MV-4-11 (cell line): ENCODE measurements at regions not wholly inside any gene's neighbourhood (a gene's known extent, or its start where the extent isn't known, plus 50 kb on each side); places are given as distances from the start of the nearest gene placed in this dataset.
"Not testable (repeated sequence)": the region's sequence is repeated elsewhere in the genome, so short reads cannot be mapped to it uniquely, and the experiment has no call there.

Experiments used
- DNase-seq: peaks from one replicate; lab custom pipeline; 2025; lab: John Stamatoyannopoulos, UW

DNA sequence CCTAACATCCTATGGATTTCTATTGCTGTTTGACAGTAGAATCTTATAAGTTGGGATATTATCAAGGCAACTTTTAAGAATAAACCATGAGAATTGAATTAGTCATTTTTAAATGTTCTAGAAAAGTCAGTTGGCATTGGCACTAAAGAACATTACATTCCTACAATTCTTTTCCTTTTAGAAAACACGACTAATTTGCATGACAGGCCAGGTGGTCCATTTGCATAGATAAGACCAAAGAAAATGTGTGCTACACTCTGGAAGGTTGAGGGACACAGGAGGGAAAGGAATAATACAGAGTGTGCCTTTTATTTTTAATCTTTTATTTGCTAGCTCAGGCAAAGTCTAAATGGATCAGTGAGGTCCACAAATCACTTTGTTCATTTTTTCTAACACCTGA lies 962.3 kb downstream of the EPHA3 start:
- DNase-seq, result no peak

DNA sequence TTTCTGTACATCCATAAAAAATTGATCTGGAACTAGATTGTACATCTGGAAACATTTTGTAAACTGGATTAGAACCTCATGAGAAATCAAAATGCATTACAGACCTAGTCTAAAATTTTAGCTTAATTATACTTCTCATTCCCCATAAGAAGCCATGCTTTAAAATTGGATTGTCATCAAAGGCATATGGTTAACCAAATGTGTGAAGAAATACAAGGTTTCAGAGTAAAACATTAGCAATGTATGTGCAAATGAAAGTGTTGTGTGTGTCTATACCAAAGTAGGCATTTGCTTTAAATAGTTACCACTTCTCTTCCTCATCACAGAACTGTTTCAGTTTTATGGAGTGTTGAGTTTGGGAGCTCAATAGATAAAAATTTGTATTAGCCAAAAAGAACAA lies 968.7 kb downstream of the EPHA3 start:
- DNase-seq, result no peak

DNA sequence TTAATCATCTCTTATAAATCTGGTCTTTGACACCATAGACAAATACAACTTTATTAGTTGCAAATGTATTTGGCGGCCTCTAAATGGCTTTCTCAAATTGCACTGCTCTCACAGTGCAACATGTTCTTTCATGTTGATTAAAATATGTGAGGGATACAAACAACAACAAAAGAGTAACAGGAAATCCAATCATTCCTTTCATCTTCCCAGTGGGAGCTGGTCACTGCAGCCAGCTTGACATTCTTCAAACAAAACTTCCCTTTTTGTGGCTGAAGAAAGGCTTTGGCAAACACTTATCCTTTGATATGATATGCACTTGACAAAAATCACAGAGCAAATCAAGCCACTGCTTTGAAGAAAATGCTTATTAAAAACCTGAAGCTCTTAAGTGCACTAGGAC lies 973.6 kb downstream of the EPHA3 start:
- DNase-seq, result no peak

DNA sequence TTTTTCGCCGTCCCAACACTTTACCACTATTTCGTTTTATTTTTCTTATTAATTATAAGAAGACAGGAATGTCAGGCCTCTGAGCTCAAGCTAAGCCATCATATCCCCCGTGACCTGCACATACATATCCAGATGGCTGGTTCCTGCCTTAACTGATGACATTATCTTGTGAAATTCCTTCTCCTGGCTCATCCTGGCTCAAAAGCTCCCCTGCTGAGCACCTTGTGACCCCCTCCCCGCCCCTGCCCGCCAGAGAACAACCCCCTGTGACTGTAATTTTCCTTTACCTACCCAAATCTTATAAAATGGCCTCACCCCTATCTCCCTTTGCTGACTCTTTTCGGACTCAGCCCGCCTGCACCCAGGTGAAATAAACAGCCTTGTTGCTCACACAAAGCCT lies 978.9 kb downstream of the EPHA3 start:
- not testable (repeated sequence) for DNase-seq

DNA sequence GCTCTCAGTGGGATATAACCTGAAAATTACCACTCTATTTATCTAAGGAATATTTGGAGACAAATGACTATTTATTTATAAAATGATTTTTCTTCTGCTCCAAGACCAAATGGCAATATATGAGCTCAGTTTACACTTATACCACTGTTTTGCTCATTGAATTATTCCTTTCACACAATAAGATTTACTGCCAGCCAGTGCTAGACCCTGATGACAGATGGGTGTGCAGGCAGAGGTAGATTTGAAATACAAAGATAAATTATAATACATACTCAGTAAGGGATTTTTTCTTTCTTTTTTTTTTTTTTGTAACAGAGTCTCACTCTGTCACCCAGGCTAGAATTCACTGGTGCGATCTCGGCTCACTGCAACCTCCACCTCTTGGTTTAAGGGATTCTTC lies 980.3 kb downstream of the EPHA3 start:
- DNase-seq, result no peak

DNA sequence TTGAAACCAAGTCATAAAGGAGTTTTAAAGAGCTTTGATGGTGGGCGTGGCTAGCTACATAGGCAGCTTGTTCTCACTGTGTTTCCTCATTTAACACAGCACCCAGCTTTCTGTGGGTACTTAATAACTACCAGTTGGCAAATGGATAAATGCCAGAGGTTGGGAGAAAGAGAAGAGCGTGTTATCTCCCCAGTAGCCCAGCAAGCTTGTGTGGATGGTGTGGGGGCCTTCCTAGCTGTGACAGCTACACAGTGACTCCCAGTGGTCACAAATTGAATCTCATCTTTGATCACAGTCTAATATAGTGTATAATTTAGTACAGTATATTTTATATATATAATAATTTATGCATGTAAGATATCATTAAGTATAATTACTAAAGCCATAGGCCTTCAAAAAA lies 984.1 kb downstream of the EPHA3 start:
- DNase-seq, result peak; percentile 18

DNA sequence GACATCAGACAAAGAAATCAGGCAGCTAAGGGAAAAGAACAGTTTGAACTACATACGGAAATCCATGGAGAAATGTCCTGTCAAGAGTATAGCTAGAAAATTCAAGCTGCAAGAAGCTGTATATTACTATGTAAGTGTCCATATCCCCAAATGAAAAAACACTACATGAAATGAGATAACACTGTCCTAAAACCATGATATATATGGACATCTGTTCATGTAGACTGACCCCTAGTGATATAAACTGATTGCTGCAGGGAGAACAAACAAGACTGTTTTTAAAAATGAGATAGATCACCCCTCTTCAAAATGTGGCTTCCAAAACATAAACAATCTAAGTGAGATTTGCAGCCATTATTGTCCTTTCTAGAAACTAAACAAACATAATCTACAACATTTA lies 985.6 kb downstream of the EPHA3 start:
- peak; percentile 21 for DNase-seq

DNA sequence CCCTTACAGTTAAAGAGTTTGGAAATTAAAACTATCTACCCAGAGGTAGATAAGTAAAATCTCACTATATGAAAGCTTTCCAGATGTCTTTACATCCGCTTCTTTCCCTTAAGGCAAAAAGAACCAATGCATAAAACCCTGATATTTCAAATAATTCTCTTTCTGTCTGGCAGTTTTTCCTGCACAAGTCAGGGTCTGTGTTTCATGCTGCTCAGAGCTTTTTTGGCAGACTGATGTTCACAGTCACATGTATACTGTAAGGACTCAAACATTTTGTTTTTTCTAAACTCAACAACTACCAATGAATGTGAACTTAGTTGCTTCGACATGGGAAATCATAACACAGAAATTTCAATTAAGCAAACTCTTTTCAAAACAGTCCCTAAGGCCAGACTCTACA lies 988.4 kb downstream of the EPHA3 start:
- DNase-seq, result no peak

DNA sequence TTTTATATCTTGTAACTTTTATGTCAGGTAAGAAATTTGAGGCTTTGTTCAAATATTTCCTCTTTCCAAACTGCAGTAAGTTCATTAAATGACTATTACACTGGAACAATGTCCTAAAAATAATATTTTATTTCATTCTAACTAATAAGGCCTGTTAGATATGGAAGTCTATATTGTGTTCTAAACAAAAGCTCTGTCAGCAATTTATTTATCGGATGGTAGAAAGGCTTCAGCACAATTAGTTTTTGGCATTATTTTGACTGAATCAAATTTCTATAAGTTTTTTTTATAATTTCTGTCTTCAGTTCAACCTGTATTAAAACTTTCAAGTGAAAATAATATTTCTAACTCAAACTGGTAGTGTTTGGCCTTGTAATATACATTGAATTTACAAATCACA lies 992.1 kb downstream of the EPHA3 start:
- DNase-seq, result no peak

DNA sequence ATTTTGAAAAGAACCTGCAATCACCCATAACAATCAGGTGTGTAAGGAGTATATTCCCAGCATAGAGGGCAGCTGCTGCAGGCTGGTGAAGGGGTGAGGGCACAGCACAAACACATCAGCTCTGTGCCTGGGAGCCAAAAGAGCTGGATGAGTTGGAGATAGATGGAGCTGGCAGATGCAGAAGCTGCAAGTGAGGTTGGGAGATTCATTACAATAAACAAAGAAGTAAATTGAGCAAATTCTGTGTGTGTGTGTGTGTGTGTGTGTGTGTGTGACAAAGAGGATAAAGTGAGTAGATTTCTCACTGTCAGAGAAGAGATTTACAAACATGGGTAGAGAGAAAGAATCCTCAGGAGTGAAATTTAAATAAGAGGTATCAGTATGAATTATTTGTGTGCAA lies 994.7 kb downstream of the EPHA3 start:
- no peak for DNase-seq

DNA sequence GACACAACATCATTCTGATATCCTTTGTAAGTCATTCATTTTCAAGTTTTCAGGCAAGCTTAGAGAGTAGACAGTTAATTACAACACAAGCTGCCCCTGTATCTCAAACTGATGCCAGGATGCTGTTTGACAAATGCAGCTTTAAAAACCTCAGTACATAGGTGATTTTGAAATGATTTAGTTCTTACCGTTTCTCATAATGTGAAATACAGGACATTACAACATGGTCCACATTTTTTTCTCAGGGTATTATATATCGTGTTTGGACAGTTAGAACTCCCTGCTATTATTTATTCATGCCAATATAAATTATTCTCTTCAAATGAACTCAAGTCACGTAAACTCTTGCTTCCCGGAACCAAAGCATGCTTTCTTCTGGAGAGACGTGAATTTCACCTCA lies 1013.9 kb downstream of the EPHA3 start:
- no peak for DNase-seq

DNA sequence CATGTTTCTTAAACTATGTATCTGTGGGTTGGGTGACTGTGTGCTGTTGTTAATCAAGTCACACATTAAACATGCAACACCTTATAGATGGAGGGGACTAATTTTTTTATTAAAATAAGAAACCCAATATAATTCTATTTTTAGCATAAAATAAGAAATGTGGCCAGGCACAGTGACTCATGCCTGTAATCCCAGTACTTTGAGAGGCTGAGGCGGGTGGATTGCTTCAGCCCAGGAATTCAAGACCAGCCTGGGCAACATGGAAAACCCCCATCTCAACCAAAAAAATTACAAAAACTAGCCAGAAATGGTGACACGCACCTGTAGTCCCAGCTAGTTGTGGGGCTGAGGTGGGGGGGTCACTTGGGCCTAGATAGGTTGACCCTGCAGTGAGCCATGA lies 1021.0 kb downstream of the EPHA3 start:
- DNase-seq, result no peak

DNA sequence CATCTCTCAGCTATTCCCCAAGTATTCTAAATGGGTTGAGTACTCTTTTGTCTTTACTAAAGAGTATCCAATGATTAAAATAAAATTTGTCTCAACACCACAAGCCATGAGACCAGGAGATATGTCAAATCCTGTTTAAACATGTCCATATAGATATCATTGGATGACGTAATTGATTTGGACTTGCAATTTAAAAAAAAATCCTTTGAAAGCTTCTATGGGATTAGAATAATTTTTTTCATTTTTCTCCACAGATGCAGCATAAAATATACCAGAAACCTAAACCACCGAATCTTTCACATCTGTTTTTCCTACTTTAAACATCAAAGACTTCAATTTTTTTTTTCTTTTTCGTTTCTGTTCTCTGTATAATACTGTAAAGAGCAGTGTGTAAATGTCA lies 1022.3 kb downstream of the EPHA3 start:
- DNase-seq, result no peak

DNA sequence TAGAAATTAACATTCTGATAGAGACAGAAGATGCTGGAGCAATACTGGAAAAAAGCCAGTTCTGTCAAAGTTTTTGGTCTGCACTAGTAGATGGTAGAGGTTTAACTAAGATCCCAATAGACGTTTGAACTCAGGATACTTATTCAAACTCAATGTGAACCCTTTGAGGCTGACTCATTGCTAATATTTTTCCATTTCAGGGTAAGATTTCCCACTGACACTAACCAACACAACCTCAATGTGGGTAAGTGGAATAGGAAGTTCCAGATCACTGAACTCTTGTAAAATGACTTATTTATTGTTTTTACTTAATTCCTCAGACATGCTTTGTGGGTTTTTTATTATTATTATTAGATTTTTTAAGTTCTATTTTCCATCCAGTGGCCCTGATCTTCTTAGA lies 1024.8 kb downstream of the EPHA3 start:
- DNase-seq, result no peak

DNA sequence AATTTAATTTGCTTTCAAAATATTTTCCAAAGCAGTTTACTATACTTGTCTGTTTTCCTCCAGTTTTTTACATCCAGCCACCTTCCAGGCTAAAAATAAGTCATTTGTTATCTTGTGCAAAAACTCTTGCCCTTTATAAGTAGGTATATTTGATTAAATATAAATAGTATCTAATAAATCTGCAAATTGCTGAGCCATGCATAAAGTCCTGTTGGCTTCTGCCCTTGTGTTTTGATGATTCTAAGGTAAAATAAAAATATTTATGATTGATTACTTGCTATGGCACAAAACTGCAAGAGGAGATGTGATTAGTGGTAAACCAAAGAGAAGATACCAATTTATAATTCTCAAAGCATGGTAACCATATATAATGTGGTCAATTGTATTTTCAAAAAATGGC lies 1026.7 kb downstream of the EPHA3 start:
- no peak for DNase-seq

DNA sequence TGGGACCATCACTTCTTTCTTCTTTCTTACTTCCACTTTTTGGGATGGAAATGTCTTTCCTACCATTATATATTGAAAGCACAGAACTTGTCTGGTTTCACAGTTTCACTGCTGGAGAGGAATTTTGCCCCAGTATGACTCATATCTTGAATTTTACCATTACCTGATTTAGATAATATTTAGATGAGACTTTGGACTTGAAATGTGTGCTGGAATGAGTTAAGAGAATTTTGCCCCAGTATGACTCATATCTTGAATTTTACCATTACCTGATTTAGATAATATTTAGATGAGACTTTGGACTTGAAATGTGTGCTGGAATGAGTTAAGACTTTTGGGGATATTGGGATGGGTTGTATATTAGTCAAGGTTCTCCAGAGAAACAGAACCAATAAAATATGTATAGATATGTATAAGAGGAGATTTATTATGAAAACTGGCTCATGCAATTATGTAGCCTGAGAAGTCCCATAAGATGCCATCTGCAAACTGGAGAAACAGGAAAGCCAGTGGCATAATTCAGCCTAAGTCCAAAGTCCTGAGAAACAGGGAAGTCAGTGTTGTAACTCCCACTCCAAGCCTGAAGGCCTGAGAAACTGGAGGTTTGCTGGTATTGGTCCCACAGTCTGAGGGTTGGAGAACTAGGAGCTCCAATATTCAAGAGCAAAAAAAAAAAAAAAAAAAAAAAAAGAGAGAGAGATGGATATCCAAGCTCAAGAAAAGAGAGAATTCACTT lies 1029.2 kb downstream of the EPHA3 start:
- DNase-seq, result no peak

DNA sequence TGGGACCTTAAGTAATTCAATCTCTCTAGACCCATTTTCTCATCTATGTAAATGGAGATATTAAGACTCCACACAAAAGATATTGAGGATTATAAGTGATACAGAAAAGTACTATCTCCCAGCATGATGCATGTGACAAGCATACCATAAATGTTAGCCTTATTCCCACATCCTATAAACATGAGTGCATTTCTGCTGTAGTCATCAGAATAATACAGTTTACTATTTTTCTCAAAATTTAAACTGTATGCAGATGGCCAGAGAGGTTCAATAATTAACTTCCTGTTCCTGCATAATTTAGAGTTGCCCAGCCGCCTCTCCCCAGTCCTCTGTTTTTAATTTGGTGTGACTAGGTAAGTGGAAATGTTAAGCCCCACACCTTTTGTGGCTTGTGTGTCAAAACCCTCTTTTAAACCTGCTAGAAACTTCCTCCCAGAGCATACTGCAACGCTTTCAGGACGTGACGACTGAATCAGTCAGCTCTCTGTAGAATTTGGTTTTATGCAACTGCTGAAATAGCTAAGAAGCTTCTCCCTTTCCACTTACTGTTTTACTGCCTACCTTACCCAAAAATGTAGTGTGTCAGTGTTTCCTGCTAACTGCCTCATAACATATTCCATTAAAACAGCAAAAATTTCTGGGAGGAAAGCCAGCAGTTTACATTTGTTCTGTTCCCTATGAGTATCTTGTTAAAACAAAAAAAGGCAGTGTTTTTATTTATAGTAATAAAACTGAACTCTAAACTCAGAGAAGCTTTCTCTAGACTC lies 1037.9 kb downstream of the EPHA3 start:
- no peak for DNase-seq

DNA sequence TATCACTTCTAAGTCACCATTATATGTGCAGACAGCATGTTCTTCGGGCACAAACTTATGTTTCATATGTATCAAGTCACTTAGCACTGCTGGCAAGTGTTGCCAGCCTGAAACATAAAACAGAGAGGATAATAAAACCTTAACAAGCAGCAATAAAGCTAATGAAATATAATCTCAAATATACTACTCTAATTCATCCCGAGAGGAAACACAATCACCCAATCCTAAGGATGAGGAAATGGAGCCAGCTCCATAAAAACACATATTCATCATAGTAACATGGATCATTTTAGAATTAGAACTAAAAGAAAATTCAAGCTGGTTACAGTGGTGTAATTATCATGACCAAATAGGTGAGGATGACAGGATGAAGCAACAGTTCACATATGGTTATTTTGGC lies 1072.7 kb downstream of the EPHA3 start:
- no peak for DNase-seq

DNA sequence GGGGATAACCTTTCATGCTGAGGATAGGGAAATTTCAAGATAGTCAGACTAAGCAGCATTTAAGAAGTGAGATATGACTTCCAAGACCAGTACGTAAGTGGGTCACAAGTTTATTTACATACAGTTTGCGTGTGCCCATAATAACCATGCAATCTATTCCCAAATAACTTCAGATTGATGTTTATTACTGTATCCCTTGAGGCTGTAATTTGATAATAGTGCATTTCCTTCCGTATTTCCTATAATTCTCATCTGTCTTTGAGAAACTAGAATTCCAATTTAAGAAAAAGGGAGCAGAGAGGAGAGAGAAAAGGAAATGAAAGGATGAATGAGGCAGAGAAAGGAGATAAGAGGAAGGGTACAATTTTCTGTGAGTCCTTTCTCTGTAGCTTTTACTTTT lies 1073.1 kb downstream of the EPHA3 start:
- DNase-seq, result no peak

DNA sequence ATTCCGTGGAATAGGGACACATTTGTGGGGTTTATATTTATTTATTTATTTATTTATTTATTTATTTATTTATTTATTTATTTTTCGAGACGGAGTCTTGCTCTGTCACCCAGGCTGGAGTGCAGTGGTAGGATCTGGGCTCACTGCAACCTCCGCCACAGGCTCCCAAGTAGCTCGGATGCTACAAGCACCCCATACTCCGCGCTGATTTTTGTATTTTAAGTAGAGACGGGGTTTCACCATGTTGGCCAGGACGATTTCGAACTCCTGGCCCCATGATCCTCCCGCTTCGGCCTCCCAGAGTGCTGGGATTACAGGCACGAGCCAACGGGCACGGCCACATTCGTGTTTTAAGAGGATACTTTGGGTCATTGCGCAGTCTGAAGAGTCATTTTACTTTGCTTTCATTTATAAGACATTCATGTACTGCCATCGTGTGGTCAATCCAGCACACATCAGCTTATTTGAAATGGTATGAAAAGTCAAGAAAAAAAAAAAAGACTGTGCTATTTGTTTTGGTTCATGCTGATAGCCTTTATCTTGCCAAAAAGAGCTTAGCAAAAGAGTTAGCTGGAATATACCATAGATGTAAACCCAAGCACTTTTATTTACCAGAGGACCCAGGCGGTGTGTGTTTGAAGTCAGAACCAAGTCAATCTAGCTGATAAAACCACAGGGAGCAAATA lies 1075.0 kb downstream of the EPHA3 start:
- DNase-seq, result peak; percentile 48

DNA sequence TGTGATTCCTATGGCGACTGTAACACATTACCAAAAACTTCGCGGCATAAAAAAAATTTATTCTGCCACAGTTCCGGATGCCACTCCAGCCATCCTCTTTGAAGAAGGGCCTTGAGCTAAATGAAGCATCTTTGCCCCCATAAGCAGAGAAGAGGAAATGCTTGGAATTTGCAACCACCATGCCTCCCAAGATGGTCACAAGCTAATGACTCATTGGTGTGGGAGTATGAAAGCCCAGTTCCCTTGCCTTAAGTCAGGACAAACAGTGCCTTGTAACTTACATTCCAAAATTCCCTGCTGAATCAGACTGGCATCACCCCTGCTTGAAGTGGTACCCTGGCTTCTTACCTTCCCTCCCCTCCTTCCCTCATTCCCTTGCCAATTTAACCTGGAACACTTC lies 1077.4 kb downstream of the EPHA3 start:
- peak; percentile 27 for DNase-seq

DNA sequence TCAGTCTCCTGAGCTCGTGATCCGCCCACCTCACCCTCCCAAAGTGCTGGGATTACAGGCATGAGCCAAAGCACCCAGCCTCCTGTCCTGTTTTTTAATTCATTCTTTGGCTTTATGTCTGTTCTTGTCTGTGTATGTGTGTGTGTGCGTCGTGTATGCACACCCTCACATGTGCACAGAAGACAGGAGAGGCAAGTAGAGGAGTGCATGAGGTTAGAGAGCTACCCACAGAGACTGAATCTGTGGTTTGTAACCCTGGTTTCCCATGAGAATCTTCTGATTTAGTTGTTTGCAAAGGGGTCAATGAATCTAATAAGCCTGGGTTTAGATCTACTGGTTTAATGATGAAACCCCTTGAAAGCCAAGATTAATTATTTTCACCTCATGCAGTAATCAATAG lies 1090.0 kb downstream of the EPHA3 start:
- not testable (repeated sequence) for DNase-seq

DNA sequence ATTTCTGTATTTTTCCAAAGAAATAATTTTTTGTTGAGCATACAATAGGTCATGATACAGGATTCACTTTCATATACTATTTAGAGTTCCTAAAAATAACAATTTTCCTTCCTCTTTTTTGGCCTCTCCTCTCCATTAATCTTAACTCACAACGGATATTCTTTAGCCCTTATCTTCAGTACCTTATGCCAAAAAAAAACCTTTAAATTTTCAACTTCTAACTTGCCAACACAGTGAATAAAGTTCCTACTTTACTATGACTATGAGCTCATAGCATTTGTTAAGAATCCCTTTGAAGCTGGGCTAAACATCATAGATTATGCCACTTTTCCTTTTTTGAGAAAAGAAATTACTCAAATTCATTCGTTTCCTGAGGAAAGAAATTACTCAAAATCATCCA lies 1095.5 kb downstream of the EPHA3 start:
- DNase-seq, result peak; percentile 66
